ENCODE measurements at regions not wholly inside any gene's neighbourhood (a gene's known extent, or its start where the extent isn't known, plus 50 kb on each side); places are given as distances from the start of the nearest gene placed in this dataset.

DNA sequence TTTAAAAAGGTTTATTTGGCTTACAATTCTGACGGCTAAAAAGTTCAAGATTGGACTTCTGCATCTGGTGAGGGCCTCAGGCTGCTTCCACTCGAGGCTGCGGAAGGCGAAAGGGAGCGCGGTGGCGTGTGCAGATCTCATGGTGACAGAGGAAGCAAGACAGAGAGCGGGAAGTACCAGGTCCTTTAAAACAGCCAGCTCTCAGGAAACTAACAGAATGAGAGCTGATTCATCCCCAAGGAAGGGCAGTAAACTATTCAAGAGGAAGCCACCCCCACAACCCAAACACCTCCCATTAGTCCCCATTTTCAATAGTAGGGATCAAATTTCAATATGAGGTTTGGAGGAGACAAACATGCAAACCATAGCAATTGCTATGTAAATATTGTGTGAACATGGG is 2144.2 kb upstream of the AGA start:
- no peak for TF ChIP-seq POLR2A (IDR thresholded peaks at IDR 0.05)
- TF ChIP-seq, protein P1, sequence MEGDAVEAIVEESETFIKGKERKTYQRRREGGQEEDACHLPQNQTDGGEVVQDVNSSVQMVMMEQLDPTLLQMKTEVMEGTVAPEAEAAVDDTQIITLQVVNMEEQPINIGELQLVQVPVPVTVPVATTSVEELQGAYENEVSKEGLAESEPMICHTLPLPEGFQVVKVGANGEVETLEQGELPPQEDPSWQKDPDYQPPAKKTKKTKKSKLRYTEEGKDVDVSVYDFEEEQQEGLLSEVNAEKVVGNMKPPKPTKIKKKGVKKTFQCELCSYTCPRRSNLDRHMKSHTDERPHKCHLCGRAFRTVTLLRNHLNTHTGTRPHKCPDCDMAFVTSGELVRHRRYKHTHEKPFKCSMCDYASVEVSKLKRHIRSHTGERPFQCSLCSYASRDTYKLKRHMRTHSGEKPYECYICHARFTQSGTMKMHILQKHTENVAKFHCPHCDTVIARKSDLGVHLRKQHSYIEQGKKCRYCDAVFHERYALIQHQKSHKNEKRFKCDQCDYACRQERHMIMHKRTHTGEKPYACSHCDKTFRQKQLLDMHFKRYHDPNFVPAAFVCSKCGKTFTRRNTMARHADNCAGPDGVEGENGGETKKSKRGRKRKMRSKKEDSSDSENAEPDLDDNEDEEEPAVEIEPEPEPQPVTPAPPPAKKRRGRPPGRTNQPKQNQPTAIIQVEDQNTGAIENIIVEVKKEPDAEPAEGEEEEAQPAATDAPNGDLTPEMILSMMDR (IDR thresholded peaks at IDR 0.05), result no peak
